HG03342 (cell line): ENCODE measurements at regions not wholly inside any gene's neighbourhood (a gene's known extent, or its start where the extent isn't known, plus 50 kb on each side); places are given as distances from the start of the nearest gene placed in this dataset.
"Not testable (repeated sequence)": the region's sequence is repeated elsewhere in the genome, so short reads cannot be mapped to it uniquely, and the experiment has no call there.

ENCODE experiments used
- ATAC-seq: cut with Tn5 transposase; IDR thresholded peaks from one replicate; pipeline ENCODE4 v1.9.1; 2021; ENCODE audit warnings: mild to moderate bottlenecking, moderate library complexity; ENCODE audit not compliant: unreplicated experiment

DNA sequence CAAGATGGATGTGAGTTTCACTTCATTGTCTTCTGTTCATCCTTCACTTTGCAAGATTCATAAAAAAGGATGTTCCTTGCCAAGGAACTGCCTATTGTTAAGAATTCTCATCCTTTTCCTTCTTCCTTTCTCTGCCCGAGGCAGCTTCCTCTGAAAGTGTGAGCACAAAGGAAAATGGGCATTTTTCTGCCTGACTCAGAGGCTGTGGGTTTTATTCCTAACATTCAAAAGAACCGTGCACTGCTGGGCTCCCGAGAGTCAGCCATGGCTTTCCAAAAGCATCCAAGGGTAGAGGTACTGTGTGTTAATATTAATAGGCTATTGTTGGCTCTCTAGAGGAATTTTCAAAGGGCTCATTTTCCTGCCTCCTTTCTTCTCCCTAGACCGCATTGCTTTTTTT, 289.4 kb downstream of the ABCC12 start:
- ATAC-seq: no peak

DNA sequence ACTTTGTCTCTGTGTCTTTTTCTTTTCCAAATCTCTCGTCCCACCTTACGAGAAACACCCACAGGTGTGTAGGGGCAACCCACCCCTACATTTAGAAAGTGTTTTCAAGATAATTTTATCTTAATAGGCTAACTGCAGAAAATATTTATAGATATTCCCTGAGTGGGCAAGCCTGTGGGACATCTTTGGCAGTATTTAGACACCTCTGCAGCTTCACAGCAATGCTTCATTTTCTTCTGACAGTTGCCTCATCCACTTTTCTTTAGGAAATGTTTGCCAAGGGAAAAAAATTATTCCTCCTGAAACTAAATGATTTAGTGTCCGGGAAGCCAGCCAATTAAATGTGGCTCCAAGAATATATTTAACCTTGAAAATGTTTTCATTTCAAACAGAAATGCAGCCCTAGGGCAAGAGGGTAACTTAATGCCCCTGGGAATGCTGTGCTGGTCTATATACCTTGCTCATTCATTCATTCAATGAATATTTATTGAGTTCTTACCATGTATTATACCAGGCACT, 290.4 kb downstream of the ABCC12 start:
- no peak for ATAC-seq

DNA sequence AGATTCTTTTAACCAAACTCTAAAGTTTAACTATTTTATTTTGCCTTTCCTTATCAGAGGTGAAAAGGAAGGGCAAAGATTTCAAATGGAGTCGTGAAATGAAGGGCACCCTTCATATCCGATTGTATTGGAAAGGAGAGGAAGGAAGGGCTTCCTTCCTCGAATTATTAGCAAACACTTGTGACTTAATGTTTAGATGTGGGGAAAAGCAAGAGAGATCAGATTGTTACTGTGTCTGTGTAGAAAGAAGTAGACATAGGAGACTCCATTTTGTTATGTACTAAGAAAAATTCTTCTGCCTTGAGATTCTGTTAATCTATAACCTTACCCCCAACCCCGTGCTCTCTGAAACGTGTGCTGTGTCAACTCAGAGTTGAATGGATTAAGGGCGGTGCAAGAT, 291.5 kb downstream of the ABCC12 start:
- ATAC-seq: not testable (repeated sequence)

DNA sequence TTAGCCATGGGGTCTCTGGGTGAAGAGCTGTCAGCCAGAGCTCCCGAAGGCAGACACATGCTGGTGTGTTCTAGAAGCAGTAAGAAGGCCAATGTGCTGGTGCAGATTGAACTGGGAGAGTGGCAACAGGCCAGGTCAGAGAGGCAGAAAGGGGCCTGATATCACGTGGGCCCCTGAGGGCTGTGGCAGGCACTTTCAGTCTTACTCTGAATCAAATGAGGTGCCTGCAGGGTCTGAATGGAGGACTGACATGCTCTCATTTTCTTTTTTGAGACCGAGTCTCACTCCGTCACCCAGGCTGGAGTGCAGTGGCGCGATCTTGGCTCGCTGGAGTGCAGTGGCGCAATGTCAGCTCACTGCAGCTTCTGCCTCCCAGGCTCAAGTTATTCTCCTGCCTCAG, 293.8 kb downstream of the ABCC12 start:
- no peak for ATAC-seq

DNA sequence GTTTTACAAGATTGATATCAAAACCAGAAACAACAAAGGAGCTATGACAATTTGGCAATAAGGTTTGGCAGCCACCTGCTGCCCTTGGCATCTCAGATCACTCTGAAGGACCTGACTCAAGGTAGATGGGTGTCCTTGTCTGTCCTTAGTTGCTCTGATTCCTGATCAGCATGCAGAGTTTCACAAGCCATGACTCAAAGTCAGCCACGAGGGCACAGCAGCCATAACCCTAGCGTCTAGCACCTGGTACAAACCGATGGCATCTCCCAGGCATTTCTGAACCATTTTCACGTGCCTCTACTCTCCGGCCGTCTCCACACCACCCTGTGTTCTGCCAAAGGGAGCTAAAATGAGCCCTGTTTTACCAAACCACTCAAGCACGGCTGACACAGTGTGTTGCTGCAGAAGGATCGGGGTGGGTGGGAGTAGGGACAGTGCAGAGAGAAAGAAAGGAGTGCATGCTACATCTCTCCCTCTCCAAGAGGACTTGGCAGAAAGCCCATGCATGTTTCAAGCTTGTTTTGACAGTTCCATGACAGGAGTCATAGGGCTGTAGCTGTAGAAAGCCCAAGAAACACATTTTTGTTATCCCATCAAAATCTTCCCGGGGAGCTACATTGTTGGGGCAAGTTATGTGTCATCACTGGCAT, 297.3 kb downstream of the ABCC12 start:
- ATAC-seq: no peak

DNA sequence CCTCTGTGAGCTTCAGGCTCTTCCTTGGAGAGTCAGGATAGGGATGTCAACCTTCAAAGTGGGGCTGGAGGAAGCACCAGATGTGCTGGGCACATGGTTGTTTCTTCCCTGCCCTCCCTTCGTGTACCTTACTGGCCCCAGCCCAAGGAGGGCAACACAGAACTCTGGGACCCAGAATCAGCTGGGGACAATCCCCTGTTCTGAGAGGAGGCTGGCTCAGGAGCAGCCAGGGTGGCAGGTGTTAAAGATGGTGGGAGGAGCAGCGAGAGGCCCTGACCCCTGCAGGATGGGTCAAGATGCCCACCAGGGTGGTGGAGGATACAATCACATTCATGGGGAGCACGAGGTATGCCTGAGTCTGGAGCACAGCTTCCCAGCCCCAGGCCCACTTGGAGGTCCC, 300.4 kb downstream of the ABCC12 start:
- ATAC-seq: no peak

DNA sequence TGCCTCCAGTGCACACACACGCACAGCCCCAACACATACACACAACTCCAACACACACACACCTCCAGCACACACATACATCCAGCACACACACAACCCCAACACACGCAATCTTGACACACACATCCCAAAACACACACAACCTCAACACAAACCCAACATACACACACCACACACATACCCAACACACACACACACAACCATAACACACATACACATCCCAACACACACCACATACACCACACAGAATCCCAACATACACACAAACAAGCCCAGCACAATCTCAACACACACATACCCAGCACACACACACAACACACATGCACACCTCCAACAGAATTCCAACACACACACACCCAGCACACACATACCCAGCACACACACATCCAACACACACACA, 301.1 kb downstream of the ABCC12 start:
- no peak for ATAC-seq

DNA sequence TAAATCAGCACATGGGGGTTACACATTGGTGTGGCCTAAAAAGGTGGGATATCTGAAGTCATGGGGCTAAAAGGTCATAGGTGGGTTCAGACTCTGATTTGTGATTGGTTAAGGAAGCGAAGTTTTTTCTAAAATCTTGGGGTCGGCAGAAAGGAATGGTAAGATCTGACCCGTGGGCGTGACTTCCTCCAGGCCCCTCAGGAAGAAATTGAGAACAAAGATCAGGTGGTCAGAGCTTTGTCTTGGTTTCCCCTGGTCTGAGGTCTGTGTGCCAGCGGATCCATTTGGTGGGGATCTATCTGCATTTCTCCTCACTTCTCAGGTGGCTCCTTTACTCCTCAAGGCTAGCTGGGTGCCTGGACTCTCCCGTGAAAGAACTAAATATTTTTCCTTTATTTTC, 302.8 kb downstream of the ABCC12 start:
- no peak for ATAC-seq

DNA sequence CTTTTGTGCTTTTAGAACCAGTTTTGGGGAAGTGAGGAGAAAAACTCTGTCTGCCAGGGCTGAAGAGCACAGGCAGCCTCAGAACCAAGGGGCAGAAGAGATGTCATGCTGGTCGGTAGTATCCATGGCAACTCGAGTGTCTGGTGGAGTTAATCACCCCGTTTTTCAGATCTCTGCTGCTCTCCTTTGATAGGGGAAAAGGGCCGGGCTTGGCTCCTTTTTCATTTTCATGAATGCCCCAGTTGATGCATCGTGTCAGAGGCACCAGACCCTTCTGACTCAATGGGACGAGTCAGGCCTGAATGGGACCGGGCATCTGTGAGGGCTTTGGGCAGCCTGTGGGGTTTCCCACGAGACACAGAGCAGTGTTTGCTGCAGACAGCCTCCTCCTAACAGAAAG, 304.6 kb downstream of the ABCC12 start:
- ATAC-seq: no peak

DNA sequence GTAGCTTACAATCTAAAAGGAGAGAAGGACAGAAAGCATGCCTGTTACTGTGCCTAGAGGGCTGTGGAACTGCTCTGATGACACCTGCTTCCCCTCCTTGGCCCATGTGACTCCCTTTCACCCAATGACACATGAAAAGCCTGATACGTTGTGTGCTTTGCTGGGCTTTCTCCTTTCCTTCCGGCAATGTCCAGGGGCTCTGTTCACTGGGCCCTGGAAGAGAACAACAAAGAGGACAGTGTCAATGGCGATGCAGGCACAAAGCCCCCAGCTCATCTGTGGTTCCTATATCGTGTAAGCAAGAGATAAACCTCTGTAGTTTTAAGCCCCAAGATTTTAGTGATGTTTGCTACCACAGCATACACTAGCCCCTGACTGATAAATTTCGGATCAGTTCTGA, 306.1 kb downstream of the ABCC12 start:
- ATAC-seq: no peak

DNA sequence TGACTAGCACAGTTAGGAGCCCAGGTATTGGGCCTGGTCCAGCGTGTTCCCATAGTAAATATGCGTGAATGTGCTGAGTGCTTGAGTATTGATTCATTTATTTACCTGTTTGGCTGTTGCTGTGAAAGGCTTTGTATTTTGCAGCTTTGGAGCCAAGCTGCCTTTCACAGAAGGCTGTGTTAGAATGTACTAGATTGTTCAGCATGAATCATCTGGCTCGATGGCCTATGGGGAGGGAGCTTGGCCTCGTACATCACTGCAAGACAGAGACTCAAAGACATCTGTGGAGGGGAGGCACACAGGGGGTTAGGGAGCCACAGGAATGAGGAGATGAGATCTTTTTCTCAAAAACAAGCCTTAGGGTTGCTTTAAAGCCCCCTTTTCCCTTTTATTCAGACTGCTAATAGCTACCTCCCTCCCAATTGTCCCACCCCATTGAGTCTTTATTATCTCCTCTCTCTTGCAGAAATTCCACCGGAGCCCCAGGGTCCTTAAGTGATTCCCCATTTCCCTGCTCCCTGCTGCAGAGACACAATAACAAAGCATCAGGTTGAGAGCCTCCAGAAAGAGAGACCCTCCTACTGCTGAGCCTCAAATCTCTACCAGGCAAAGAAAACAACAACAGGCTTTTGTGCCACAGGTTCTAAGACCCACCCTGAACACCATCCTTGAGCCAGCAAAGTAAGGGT, 307.2 kb downstream of the ABCC12 start:
- ATAC-seq: no peak

DNA sequence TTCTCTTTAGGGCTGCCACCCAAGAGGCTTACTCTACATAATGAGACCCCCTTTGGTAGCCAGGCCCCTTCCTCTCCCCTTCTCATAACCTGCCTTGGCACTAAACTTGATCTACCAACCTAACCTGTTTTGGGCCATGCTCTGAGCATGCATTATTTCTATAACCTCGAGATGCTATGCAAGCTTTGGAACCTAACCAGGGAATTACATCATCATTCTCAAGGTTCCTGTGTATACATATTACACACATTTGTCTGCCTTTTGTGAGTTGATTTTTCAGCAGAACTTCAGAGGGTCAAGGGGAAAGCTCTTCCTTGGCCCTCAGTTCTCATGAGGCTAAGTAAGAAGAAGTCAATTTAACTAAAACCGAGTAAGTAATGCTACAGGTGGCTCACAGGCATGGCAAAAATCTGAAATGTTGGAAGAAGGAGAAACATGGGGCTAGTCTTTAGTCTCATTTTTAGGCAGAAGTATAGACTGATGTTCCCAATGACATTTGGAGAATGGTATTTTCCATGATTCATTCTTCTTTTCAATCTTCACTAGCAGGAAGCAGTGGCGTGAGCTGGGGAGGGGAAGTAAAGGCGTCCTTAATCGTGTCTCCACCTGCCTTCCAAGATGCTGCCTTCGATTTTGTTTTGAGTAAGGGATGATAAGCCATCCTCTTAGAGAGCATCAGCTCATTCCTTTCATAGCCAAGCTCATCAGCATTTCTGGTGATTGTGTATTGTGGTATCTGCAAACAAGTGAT, 308.4 kb downstream of the ABCC12 start:
- no peak for ATAC-seq

DNA sequence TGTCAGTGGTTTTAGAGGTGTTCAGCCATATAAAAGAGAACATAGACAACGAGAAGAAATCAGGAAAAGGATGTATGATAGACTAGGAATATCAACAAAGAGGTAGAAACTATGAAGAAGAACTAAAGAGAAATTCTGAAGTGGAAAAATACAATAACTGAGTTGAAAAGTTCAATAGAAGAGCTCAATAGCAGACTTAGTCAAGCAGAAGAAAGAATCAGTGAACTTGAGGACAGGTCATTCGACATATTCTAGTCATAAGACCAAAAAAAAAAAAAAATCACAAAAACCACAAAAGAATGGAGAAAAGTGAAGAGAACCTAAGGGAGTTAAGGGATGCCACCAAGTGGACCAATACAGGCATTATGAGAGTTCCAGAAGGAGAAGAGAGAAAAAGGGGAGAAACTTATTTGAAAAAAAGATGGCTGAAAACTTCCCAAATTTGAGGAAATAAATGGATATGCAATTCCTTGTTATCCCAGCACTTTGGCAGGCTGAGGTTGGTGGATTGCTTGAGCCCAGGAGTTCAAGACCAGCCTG, 321.2 kb downstream of the ABCC12 start:
- no peak for ATAC-seq

DNA sequence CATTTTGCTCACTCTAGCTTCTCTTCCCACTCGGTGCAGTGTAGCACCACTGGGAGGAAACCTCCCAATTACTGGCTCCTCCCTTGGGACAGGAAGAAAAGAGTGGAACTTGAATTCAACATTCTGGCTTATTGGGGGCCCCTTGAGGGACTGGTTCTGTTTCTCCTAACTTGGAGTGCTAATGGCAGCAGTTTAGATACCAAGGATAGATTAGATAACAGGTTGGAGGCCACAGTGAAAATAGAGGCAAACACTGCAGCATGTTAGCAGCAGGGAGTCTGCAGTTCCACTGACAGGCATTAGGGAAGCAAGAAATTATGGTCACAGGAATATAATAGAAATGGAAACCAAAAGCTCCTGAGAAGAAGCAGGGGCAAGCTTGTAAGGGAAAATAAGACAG, 322.0 kb downstream of the ABCC12 start:
- ATAC-seq: no peak

DNA sequence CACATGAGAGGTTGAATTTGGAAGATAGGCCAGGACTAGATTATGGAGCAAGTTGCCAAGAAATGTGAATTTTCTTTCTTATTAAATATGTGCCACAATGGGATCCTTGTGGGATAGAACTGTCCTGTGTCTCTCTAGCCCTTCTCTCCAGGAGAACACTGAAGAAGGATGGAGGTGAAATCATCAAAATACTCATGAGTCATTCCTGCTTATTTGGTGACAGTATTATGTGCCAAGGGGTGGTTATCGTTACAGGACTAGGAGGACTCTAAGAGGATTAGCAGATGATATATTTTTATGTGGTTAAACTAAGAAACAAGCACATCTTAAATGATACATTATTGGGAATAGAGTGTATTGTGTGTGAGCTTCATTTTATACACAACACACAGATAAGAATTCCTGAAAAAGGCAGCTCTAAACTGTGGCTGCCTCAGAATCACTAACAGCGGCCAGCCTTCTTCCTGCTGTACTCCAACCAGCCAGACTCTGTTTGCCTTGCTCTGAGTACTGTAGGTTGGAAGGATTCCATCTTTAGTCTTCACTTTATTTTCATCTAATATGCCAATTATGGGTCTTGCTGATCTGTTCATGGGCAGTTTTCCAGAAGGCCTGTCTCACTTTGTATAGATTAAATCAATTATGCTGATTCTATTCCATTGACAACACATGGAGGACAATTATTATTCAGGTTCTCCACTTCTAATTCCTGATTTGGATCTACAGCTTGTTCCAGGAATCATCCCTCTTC, 325.8 kb downstream of the ABCC12 start:
- no peak for ATAC-seq

DNA sequence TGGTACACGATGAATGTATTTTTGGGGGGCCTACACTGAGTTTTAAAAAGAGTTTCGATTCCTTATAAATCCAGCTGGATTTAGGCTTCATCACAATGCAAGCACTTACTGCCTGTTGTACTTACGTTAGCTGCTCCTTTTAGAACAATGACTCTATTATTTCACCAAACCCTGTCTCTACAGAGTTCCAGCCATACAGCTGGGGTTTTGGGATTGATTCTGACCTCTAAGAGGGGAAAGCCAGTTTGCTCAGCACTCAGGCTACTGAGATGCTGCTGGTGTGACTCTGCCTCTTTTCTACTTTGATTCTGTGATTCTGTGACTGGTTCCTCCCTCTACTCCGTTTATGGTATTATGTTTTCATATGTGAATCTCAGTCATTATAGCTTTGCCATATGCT, 329.7 kb downstream of the ABCC12 start:
- ATAC-seq: no peak

DNA sequence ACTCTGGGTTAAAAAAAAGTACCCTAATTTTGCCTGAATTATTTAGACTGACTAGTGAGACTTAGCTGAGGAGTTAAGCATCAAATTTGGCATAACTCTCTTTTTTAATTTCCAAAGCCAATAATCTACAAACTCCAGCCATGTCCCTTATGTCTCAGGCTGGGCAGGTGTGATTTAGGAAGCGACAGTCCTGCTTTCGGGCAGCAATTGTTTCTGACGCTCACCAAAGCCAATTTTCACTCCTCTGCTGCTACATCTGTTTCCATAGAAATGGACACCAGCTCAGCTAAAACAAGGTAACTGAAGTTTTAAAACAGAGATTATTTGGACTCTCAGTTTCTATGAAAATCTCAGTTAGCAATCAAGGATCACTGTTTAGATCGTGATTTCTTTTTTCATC, 338.7 kb downstream of the ABCC12 start:
- no peak for ATAC-seq

DNA sequence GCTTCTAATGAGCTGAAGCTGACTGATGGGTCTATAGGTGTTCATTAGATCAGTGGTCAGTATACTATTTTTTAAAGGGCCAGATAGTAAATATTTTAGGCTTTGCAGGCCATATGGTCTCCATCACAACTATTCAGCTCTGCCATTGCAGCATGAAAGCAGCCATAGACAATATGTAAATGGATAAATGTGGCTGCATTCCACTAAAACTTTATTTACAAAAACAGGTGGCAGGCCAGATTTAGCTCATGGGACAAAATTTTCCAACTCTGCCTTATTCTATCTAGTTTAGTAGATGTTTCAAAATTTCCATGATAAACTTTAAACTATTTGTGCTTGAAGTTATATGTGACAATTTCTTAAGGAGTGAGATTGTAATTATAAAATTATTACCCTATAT, 339.3 kb downstream of the ABCC12 start:
- ATAC-seq: no peak

DNA sequence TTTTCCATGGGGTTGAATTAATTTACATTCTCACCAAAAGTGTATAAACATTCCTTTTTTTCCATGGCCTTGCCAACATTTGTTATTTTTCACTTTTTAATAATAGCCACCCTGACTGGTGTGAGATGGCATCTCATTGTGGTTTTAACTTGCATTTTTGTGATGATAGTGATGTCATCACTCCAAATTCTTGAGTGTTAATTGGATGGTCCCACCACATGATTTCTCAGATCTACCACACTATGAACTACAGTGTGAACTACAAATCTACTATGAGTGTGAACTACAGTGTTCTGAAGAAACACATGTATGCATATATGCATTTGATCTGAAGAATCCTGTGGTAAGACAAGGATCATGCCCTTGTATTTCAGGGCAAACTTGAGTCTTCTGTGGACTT, 340.1 kb downstream of the ABCC12 start:
- no peak for ATAC-seq

DNA sequence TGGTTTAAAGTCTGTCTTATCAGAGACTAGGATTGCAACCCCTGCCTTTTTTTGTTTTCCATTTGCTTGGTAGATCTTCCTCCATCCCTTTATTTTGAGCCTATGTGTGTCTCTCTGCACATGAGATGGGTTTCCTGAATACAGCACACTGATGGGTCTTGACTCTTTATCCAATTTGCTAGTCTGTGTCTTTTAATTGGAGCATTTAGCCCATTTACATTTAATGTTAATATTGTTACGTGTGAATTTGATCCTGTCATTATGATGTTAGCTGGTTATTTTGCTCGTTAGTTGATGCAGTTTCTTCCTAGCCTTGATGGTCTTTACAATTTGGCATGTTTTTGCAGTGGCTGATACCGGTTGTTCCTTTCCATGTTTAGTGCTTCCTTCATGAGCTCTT, 344.0 kb downstream of the ABCC12 start:
- ATAC-seq: not testable (repeated sequence)

DNA sequence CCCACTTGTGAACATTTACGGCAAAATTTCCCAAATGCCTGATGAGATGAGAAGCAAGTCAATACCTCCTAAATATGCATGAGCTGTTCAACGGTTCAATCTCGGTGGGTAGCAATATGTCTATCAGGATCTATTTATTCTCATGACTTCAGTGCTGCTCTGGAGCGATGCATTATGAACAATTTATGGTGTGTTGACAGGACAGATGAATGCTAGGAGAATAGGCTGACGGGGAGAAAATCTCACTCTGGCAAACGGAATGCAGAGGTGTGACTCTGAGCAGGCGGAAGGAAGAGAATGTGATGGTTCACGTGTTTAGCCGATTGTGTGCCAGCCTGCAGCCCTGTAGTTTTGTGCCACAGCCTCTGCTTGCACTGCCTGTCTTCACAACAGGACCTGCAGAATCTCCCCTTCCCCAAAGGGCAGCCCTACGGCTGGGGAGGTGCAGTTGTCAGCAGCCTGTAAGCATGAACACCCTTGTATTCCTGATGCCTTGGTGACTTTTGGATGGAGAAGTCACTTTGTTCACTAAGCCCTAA, 345.2 kb downstream of the PHKB start:
- no peak for ATAC-seq
